Right lung (tissue), 2 donors: ENCODE measurements at regions not wholly inside any gene's neighbourhood (a gene's known extent, or its start where the extent isn't known, plus 50 kb on each side); places are given as distances from the start of the nearest gene placed in this dataset.
"Not testable (repeated sequence)": the region's sequence is repeated elsewhere in the genome, so short reads cannot be mapped to it uniquely, and the experiment has no call there.

Source experiments
- DNase-seq, 2 donors: peaks; one replicate each; pipeline ENCODE4 v3.0.0-alpha.2; 2013

- DNase-seq: no peak
These were observed 153.8 kb downstream of the UNC5CL start for GRCh38 chr6:40885139-40885774.

- DNase-seq: no peak
These were observed 156.6 kb downstream of the UNC5CL start for GRCh38 chr6:40882323-40882997.

GRCh38 chr6:40881501-40881900 lies 157.5 kb downstream of the UNC5CL start:
- no peak for DNase-seq

- no peak for DNase-seq
These were observed 158.1 kb downstream of the UNC5CL start for GRCh38 chr6:40880906-40881305.

GRCh38 chr6:40879169-40879568 lies 159.9 kb downstream of the UNC5CL start:
- no peak for DNase-seq

- DNase-seq: no peak
These were observed 161.7 kb downstream of the UNC5CL start for GRCh38 chr6:40877362-40877761.

GRCh38 chr6:40876336-40876735 lies 162.7 kb downstream of the UNC5CL start:
- DNase-seq: no peak

- no peak for DNase-seq
These were observed 164.5 kb downstream of the UNC5CL start for GRCh38 chr6:40874495-40874894.

- no peak for DNase-seq
These were observed 167.6 kb downstream of the UNC5CL start for GRCh38 chr6:40871424-40871823.

GRCh38 chr6:40868089-40868865 lies 170.7 kb downstream of the UNC5CL start:
- not testable (repeated sequence) for DNase-seq

- DNase-seq: not testable (repeated sequence)
These were observed 171.5 kb downstream of the UNC5CL start for GRCh38 chr6:40867527-40867926.

- DNase-seq: not testable (repeated sequence)
These were observed 173.8 kb downstream of the UNC5CL start for GRCh38 chr6:40865259-40865658.

GRCh38 chr6:40860443-40860842 lies 178.6 kb downstream of the UNC5CL start:
- DNase-seq: no peak

- DNase-seq: no peak
These were observed 182.8 kb downstream of the UNC5CL start for GRCh38 chr6:40856271-40856670.

- DNase-seq: no peak
These were observed 183.7 kb downstream of the UNC5CL start for GRCh38 chr6:40855168-40855880.

GRCh38 chr6:40854592-40854991 lies 184.4 kb downstream of the UNC5CL start:
- DNase-seq: no peak

- no peak for DNase-seq
These were observed 186.1 kb downstream of the UNC5CL start for GRCh38 chr6:40852779-40853373.

GRCh38 chr6:40849546-40849945 lies 189.5 kb downstream of the UNC5CL start:
- peak in 1 of 2 donors; percentile 15 for DNase-seq

GRCh38 chr6:40848868-40849514 lies 190.0 kb downstream of the UNC5CL start:
- peak in 1 of 2 donors; percentile 41 for DNase-seq

- no peak for DNase-seq
These were observed 191.0 kb downstream of the UNC5CL start for GRCh38 chr6:40848038-40848437.

GRCh38 chr6:40845553-40845952 lies 193.5 kb downstream of the UNC5CL start:
- peak in 1 of 2 donors; percentile 31 for DNase-seq
